ENCODE measurements at regions not wholly inside any gene's neighbourhood (a gene's known extent, or its start where the extent isn't known, plus 50 kb on each side); places are given as distances from the start of the nearest gene placed in this dataset.
"Not testable (repeated sequence)": the region's sequence is repeated elsewhere in the genome, so short reads cannot be mapped to it uniquely, and the experiment has no call there.

GRCh38 chr5:50588471-50588870, 78.0 kb upstream of the PARP8 start:
- intact Hi-C loops (cut with micrococcal nuclease), result not testable (repeated sequence)

- intact Hi-C loops (cut with micrococcal nuclease), result loop anchor here (2.0 kb wide), 2 partner anchors 150 to 154 kb away; partner anchors contain the start of gene EMB
Observed at GRCh38 chr5:50590444-50591189, 75.8 kb upstream of the PARP8 start.

GRCh38 chr5:50591338-50591737, 75.1 kb upstream of the PARP8 start:
- intact Hi-C loops (cut with micrococcal nuclease), result loop anchor here (2.0 kb wide), 2 partner anchors 151 to 153 kb away; partner anchors contain the start of gene EMB

- intact Hi-C loops (cut with micrococcal nuclease), result loop anchor here (2.0 kb wide), 2 partner anchors 29 to 73 kb away; partner anchors contain the start of gene PARP8
Observed at GRCh38 chr5:50593681-50594080, 72.8 kb upstream of the PARP8 start.

GRCh38 chr5:50595199-50595598, 71.2 kb upstream of the PARP8 start:
- intact Hi-C loops (cut with micrococcal nuclease), result no loop called here

- intact Hi-C loops (cut with micrococcal nuclease), result not testable (repeated sequence)
Observed at GRCh38 chr5:50601576-50601975, 64.9 kb upstream of the PARP8 start.

- intact Hi-C loops (cut with micrococcal nuclease), result no loop called here
Observed at GRCh38 chr5:50606179-50606578, 60.3 kb upstream of the PARP8 start.

- intact Hi-C loops (cut with micrococcal nuclease), result not testable (repeated sequence)
Observed at GRCh38 chr5:50607456-50607855, 59.0 kb upstream of the PARP8 start.

- intact Hi-C loops (cut with micrococcal nuclease), result not testable (repeated sequence)
Observed at GRCh38 chr5:50607953-50608705, 58.3 kb upstream of the PARP8 start.

- intact Hi-C loops (cut with micrococcal nuclease), result not testable (repeated sequence)
Observed at GRCh38 chr5:50613057-50613456, 53.4 kb upstream of the PARP8 start.
